DND-41 (cell line): ENCODE measurements at regions not wholly inside any gene's neighbourhood (a gene's known extent, or its start where the extent isn't known, plus 50 kb on each side); places are given as distances from the start of the nearest gene placed in this dataset.

ENCODE experiments used
- ATAC-seq: fragments of 200-7000 bp; cut with Tn5 transposase; 3 replicates; pipeline ENCODE4 v1.9.1; 2021; ENCODE audit warnings: low read depth; ENCODE audit not compliant: insufficient read depth
- DNase-seq: peaks from one replicate; pipeline ENCODE4 v3.0.0-alpha.2; 2020
- H2AFZ ChIP-seq: 2 replicates; pipeline ENCODE4 v1.6.0; 2012; ENCODE audit warnings: low read depth, low read length
- H3K27ac ChIP-seq: 2 replicates; pipeline ENCODE4 v1.5.1; 2012; ENCODE audit warnings: low read length, inconsistent platforms
- H3K27me3 ChIP-seq: fragments of 200-600 bp; sonication (generic); 2 replicates; pipeline ENCODE4 v1.6.0; 2012; ENCODE audit warnings: low read length, mild to moderate bottlenecking, inconsistent platforms; ENCODE audit not compliant: insufficient read depth, poor library complexity
- H3K36me3 ChIP-seq: 2 replicates; pipeline ENCODE4 v1.5.1; 2012; ENCODE audit warnings: low read length, inconsistent platforms; ENCODE audit not compliant: insufficient read depth
- H3K4me1 ChIP-seq: 2 replicates; pipeline ENCODE4 v1.5.1; 2012; ENCODE audit warnings: mild to moderate bottlenecking, low read length; ENCODE audit not compliant: insufficient read depth
- H3K4me2 ChIP-seq: 2 replicates; pipeline ENCODE4 v1.6.0; 2012; ENCODE audit warnings: mild to moderate bottlenecking, moderate library complexity, low read length, inconsistent platforms; ENCODE audit not compliant: insufficient read depth
- H3K4me3 ChIP-seq, 2 experiments: fragments of 200-600 bp in 1 of 2; shearing (Covaris generic) in 1 of 2; 2 replicates each; pipeline ENCODE4 v1.5.1; 2012 to 2016; ENCODE audit warnings: inconsistent platforms in 2 of 2, low read length in 2 of 2, mild to moderate bottlenecking in 2 of 2, low read depth in 1 of 2, moderate library complexity in 1 of 2
- H3K79me2 ChIP-seq: 2 replicates; pipeline ENCODE4 v1.6.0; 2012; ENCODE audit warnings: low read length, inconsistent platforms; ENCODE audit not compliant: insufficient read depth
- H3K9ac ChIP-seq: 2 replicates; pipeline ENCODE4 v1.6.0; 2012; ENCODE audit warnings: low read depth, mild to moderate bottlenecking, inconsistent platforms, low read length, moderate library complexity
- H3K9me3 ChIP-seq: 2 replicates; pipeline ENCODE4 v1.5.1; 2012; ENCODE audit warnings: low read length, moderate library complexity, mild to moderate bottlenecking, inconsistent platforms; ENCODE audit not compliant: insufficient read depth, severe bottlenecking
- H4K20me1 ChIP-seq: 2 replicates; pipeline ENCODE4 v1.6.0; 2012; ENCODE audit warnings: low read length; ENCODE audit not compliant: insufficient read depth
- CTCF ChIP-seq: IDR thresholded peaks from 2 replicates; pipeline ENCODE4 v1.5.1; 2012; ENCODE audit warnings: borderline replicate concordance, low read length, moderate library complexity, mild to moderate bottlenecking; ENCODE audit not compliant: poor library complexity, severe bottlenecking; ENCODE audit errors: extremely low read depth
- EZH2 ChIP-seq: IDR thresholded peaks from 3 replicates; pipeline ENCODE4 v1.6.1; 2012; ENCODE audit warnings: borderline replicate concordance, low read depth, mild to moderate bottlenecking, moderate library complexity, low read length, inconsistent platforms; ENCODE audit not compliant: severe bottlenecking

GRCh38 chrX:27404366-27404765 lies 58.8 kb downstream of the PPP4R3C start:
- TF ChIP-seq CTCF (no peak), EZH2 (no peak)
- no peaks in the 10 kb centered on the region for H4K20me1 ChIP-seq
- no peak overlapping the region for H3K27ac ChIP-seq
- H3K4me3 ChIP-seq, result no peak overlapping the region
- H3K4me1 ChIP-seq, result no peaks in the 10 kb centered on the region
- H3K27me3 ChIP-seq, result no peaks in the 10 kb centered on the region
- H3K9me3 ChIP-seq, result no peaks in the 10 kb centered on the region
- DNase-seq (no peak), ATAC-seq (no peak)
- H2AFZ ChIP-seq, result no peak overlapping the region
- no peaks in the 10 kb centered on the region for H3K36me3 ChIP-seq
- H3K4me2 ChIP-seq, result no peak overlapping the region
- H3K79me2 ChIP-seq, result no peaks in the 10 kb centered on the region
- no peak overlapping the region for H3K9ac ChIP-seq

DNA sequence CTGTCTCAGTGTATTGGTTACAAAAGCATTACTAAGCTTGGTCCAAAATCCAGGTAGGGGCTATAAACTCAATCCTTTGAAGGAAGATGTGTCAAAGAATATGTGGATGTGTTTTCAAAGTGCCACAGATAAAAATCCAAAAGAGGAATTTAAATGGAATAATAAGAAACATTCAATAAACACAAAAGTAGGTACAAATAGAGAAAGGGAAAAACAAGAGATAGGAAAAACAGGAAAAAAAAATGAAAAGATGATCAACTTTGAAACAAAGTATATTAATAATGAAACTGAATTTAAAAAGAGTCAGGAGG lies 64.0 kb downstream of the PPP4R3C start:
- DNase-seq (no peak), ATAC-seq (no peak)
- no peak for TF ChIP-seq CTCF
- TF ChIP-seq EZH2, result no peak
- Histone ChIP-seq H3K4me1 (no peaks in the 10 kb centered on the region), H3K4me2 (no peak overlapping the region), H3K36me3 (no peaks in the 10 kb centered on the region), H3K9ac (no peak overlapping the region), H4K20me1 (no peaks in the 10 kb centered on the region), H3K9me3 (no peaks in the 10 kb centered on the region), H2AFZ (no peak overlapping the region), H3K27ac (no peak overlapping the region), H3K27me3 (no peaks in the 10 kb centered on the region), H3K79me2 (no peaks in the 10 kb centered on the region), H3K4me3 (no peak overlapping the region)

GRCh38 chrX:27391623-27392022 lies 71.5 kb downstream of the PPP4R3C start:
- no peak overlapping the region for H3K4me2 ChIP-seq
- no peaks in the 10 kb centered on the region for H3K9me3 ChIP-seq
- no peaks in the 10 kb centered on the region for H4K20me1 ChIP-seq
- no peak for DNase-seq
- H3K4me1 ChIP-seq, result no peaks in the 10 kb centered on the region
- TF ChIP-seq EZH2, result no peak
- TF ChIP-seq CTCF, result no peak
- no peak overlapping the region for H2AFZ ChIP-seq
- no peak for ATAC-seq
- H3K4me3 ChIP-seq, result no peak overlapping the region
- H3K27me3 ChIP-seq, result no peaks in the 10 kb centered on the region
- no peaks in the 10 kb centered on the region for H3K79me2 ChIP-seq
- no peaks in the 10 kb centered on the region for H3K36me3 ChIP-seq
- H3K9ac ChIP-seq, result no peak overlapping the region
- H3K27ac ChIP-seq, result no peak overlapping the region

- Histone ChIP-seq H3K4me2 (no peak overlapping the region), H3K4me1 (no peaks in the 10 kb centered on the region), H3K9ac (no peak overlapping the region), H3K4me3 (no peak overlapping the region), H3K9me3 (no peaks in the 10 kb centered on the region), H4K20me1 (no peaks in the 10 kb centered on the region), H3K27ac (no peak overlapping the region), H2AFZ (no peak overlapping the region), H3K27me3 (no peaks in the 10 kb centered on the region), H3K79me2 (no peaks in the 10 kb centered on the region), H3K36me3 (no peaks in the 10 kb centered on the region)
- ATAC-seq (no peak), DNase-seq (no peak)
- TF ChIP-seq CTCF (no peak), EZH2 (no peak)
These were observed 81.7 kb downstream of the PPP4R3C start for GRCh38 chrX:27381419-27381818.
